WTC11 (cell line): ENCODE measurements at regions not wholly inside any gene's neighbourhood (a gene's known extent, or its start where the extent isn't known, plus 50 kb on each side); places are given as distances from the start of the nearest gene placed in this dataset.

Experiments used
- ATF2 ChIP-seq: sonication (generic); formaldehyde crosslinking; IDR thresholded peaks from 2 replicates; pipeline ENCODE4 v1.8.1; 2022; ENCODE audit warnings: low read depth, missing genetic modification reagents, borderline replicate concordance
- CREM ChIP-seq: sonication (generic); formaldehyde crosslinking; IDR thresholded peaks from 2 replicates; pipeline ENCODE4 v1.8.1; 2022; ENCODE audit warnings: mild to moderate bottlenecking, missing genetic modification reagents, moderate library complexity
- ELF4 ChIP-seq: sonication (generic); formaldehyde crosslinking; IDR thresholded peaks from 2 replicates; pipeline ENCODE4 v1.8.1; 2022; ENCODE audit warnings: low read depth, mild to moderate bottlenecking, moderate library complexity, missing genetic modification reagents
- NR2C2 ChIP-seq: sonication (generic); formaldehyde crosslinking; IDR thresholded peaks from 2 replicates; pipeline ENCODE4 v1.8.0; 2022; ENCODE audit warnings: mild to moderate bottlenecking, missing genetic modification reagents
- SMAD3 ChIP-seq: sonication (generic); formaldehyde crosslinking; IDR thresholded peaks from 2 replicates; pipeline ENCODE4 v1.8.0; 2022; ENCODE audit warnings: missing genetic modification reagents, mild to moderate bottlenecking, borderline replicate concordance
- SOX15 ChIP-seq: fragments of 250-450 bp; sonication (Bioruptor Pico); IDR thresholded peaks from 2 replicates; pipeline ENCODE4 v1.9.0; 2021; ENCODE audit warnings: mild to moderate bottlenecking
- TEAD4 ChIP-seq: sonication (generic); formaldehyde crosslinking; IDR thresholded peaks from 2 replicates; pipeline ENCODE4 v1.8.0; 2022; ENCODE audit warnings: mild to moderate bottlenecking, missing genetic modification reagents
- ZNF121 ChIP-seq: sonication (generic); formaldehyde crosslinking; IDR thresholded peaks from 2 replicates; pipeline ENCODE4 v1.8.0; 2023; ENCODE audit warnings: missing genetic modification reagents
- TF ChIP-seq, protein P1 (sequence below): fragments of 200-600 bp; IDR thresholded peaks from 2 replicates; pipeline ENCODE4 v1.8.0; 2022; ENCODE audit warnings: antibody characterized with exemption

DNA sequence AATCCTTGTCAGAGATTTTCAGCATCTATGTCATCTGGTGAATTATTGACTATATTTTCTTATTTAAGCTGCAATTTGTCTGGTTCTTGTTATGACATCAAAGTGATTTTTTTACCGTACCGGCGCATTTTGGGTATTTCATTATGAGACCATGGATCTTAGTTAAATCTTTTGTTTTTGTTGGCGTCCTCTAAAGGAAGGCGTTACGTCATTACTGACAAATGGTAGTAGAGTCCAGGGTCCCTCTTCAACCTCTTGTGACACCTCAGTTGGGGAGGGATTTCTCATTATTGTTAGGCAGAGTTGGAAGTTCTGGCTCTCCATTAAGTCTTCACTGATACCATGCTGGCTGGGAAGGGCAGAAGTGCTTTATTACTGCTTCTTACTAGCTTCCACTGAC, 175.8 kb upstream of the MMADHC start:
- TF ChIP-seq, protein P1, sequence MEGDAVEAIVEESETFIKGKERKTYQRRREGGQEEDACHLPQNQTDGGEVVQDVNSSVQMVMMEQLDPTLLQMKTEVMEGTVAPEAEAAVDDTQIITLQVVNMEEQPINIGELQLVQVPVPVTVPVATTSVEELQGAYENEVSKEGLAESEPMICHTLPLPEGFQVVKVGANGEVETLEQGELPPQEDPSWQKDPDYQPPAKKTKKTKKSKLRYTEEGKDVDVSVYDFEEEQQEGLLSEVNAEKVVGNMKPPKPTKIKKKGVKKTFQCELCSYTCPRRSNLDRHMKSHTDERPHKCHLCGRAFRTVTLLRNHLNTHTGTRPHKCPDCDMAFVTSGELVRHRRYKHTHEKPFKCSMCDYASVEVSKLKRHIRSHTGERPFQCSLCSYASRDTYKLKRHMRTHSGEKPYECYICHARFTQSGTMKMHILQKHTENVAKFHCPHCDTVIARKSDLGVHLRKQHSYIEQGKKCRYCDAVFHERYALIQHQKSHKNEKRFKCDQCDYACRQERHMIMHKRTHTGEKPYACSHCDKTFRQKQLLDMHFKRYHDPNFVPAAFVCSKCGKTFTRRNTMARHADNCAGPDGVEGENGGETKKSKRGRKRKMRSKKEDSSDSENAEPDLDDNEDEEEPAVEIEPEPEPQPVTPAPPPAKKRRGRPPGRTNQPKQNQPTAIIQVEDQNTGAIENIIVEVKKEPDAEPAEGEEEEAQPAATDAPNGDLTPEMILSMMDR, result no peak
- TF ChIP-seq ATF2 (CRISPR knock-in tag) (no peak), TEAD4 (no peak), SMAD3 (no peak), ZNF121 (CRISPR knock-in tag) (no peak), SOX15 (CRISPR knock-in tag) (no peak), CREM (CRISPR knock-in tag) (no peak), ELF4 (CRISPR knock-in tag) (no peak), NR2C2 (CRISPR knock-in tag) (no peak)
